ENCODE measurements at regions not wholly inside any gene's neighbourhood (a gene's known extent, or its start where the extent isn't known, plus 50 kb on each side); places are given as distances from the start of the nearest gene placed in this dataset.

DNA sequence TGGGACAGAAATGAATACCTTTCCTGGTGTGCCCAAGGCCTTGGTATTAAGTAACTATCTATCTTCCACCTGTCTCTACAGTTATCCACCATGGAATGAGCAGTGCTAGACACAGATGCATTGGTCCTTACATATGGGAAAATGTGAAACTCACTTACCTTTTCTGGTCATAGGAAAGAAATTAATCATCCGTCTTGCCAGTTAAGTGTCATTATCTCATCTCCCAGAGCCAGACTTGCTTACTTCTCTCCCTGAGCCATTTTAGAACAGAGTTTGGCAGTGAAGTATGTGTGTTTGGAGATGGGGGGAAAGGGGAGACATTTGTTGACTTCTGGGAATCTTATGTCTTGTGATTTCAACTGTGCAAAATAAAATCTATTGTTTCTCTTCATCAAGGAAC is 1211.0 kb upstream of the CDH6 start:
- H3K27me3 ChIP-seq (ENCODE audit: control insufficient read depth in 2 of 2, insufficient read depth in 2 of 2, low read length in 2 of 2), result no peaks in the 10 kb centered on the region
- no peaks in the 10 kb centered on the region for H3K4me1 ChIP-seq (ENCODE audit: control insufficient read depth, extremely low read depth, insufficient read depth, low read length)
- H3K9ac ChIP-seq (replicated peaks; ENCODE audit: extremely low read depth, insufficient read depth, low read length), result no peak overlapping the region
- POLR2A ChIA-PET, result no interaction called here
- no peak overlapping the region for H3K27ac ChIP-seq (ENCODE audit: insufficient read depth, low read depth, low read length)
- H3K36me3 ChIP-seq (ENCODE audit: control insufficient read depth in 2 of 2, extremely low read depth in 1 of 2, insufficient read depth in 2 of 2, low read length in 2 of 2), result no peaks in the 10 kb centered on the region
- CTCF ChIA-PET, result no interaction called here
- BruUV-seq (replicated peaks), result no TSS peak
- TF ChIP-seq, protein P1, sequence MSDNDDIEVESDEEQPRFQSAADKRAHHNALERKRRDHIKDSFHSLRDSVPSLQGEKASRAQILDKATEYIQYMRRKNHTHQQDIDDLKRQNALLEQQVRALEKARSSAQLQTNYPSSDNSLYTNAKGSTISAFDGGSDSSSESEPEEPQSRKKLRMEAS (IDR thresholded peaks at IDR 0.05; ENCODE audit: insufficient read depth, insufficient read length), result no peak
- no peak for TF ChIP-seq POLR2AphosphoS5 (IDR thresholded peaks at IDR 0.05; ENCODE audit: insufficient read depth, low read depth, low read length)
- dilution Hi-C loops (cut with MboI; ENCODE audit: extremely low pct_ligation_motif_present, low sequenced_read_pairs), result no loop called here
- H3K9me1 ChIP-seq (replicated peaks; ENCODE audit: control insufficient read depth, extremely low read depth, insufficient read depth, low read length), result no peaks in the 10 kb centered on the region
- H3K9me3 ChIP-seq (replicated peaks; ENCODE audit: control insufficient read depth, insufficient read depth, low read length), result no peaks in the 10 kb centered on the region
- no peak for FAIRE-seq
- H4K20me1 ChIP-seq (replicated peaks; ENCODE audit: control insufficient read depth, extremely low read depth, insufficient read depth, low read length), result no peaks in the 10 kb centered on the region
- H2AFZ ChIP-seq (ENCODE audit: low read depth, low read length), result no peak overlapping the region
- intact Hi-C loops (cut with micrococcal nuclease), result no loop called here
- H3K79me2 ChIP-seq (ENCODE audit: control insufficient read depth, insufficient read depth, low read length), result no peaks in the 10 kb centered on the region
- H3K4me2 ChIP-seq (ENCODE audit: insufficient read depth, low read length), result no peak overlapping the region
- H3K4me3 ChIP-seq (replicated peaks in 1 of 3; ENCODE audit: insufficient read depth in 1 of 3, low read depth in 1 of 3, low read length in 3 of 3), result no peak overlapping the region
- no peak for DNase-seq (ENCODE audit: low read depth, low spot score)

DNA sequence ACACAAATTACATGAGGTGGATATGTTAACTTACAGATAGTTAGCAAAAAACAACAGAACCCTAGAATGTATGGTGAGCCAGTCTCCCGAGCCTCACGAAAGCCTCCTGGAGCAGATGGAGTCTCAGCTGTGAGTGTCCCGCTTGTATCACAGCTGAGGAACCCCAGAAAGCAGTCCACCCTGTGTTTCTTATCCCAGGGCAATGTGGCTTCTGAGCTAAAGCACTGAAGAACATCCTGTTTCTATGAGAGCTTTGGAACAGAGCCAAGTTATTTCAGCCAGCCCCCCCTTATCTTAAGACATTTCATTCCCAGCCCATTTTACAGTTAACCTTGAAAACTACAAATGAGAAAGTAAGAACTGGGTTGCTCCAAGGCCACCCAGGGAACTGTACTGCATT is 1220.9 kb upstream of the CDH6 start:
- DNase-seq (ENCODE audit: low read depth, low spot score), result no peak
- Histone ChIP-seq H3K27me3 (ENCODE audit: control insufficient read depth in 2 of 2, insufficient read depth in 2 of 2, low read length in 2 of 2) (no peaks in the 10 kb centered on the region), H3K4me3 (replicated peaks in 1 of 3; ENCODE audit: insufficient read depth in 1 of 3, low read depth in 1 of 3, low read length in 3 of 3) (no peak overlapping the region), H3K9me1 (replicated peaks; ENCODE audit: control insufficient read depth, extremely low read depth, insufficient read depth, low read length) (no peaks in the 10 kb centered on the region), H3K4me1 (ENCODE audit: control insufficient read depth, extremely low read depth, insufficient read depth, low read length) (no peaks in the 10 kb centered on the region), H3K9me3 (replicated peaks; ENCODE audit: control insufficient read depth, insufficient read depth, low read length) (peaks cover 3% of the 10 kb centered on the region), H4K20me1 (replicated peaks; ENCODE audit: control insufficient read depth, extremely low read depth, insufficient read depth, low read length) (no peaks in the 10 kb centered on the region), H3K9ac (replicated peaks; ENCODE audit: extremely low read depth, insufficient read depth, low read length) (no peak overlapping the region), H3K27ac (ENCODE audit: insufficient read depth, low read depth, low read length) (no peak overlapping the region), H3K36me3 (ENCODE audit: control insufficient read depth in 2 of 2, extremely low read depth in 1 of 2, insufficient read depth in 2 of 2, low read length in 2 of 2) (no peaks in the 10 kb centered on the region), H3K79me2 (ENCODE audit: control insufficient read depth, insufficient read depth, low read length) (no peaks in the 10 kb centered on the region), H2AFZ (ENCODE audit: low read depth, low read length) (no peak overlapping the region), H3K4me2 (ENCODE audit: insufficient read depth, low read length) (no peak overlapping the region)
- intact Hi-C loops (cut with micrococcal nuclease) (no loop called here), dilution Hi-C loops (cut with MboI; ENCODE audit: extremely low pct_ligation_motif_present, low sequenced_read_pairs) (no loop called here)
- FAIRE-seq, result no peak
- TF ChIP-seq GATA2 (IDR thresholded peaks at IDR 0.05; ENCODE audit: insufficient read depth, insufficient read length, low read depth, low read length) (no peak), EZH2 (IDR thresholded peaks at IDR 0.05; ENCODE audit: borderline replicate concordance, low read depth, low read length, severe bottlenecking) (no peak), POLR2A (IDR thresholded peaks at IDR 0.05; ENCODE audit: low read depth, low read length) (no peak), FOS (IDR thresholded peaks at IDR 0.05; ENCODE audit: borderline replicate concordance, insufficient read depth, low read length) (no peak), POLR2AphosphoS5 (IDR thresholded peaks at IDR 0.05; ENCODE audit: insufficient read depth, low read depth, low read length) (no peak), MYC (IDR thresholded peaks at IDR 0.05; ENCODE audit: low read depth, low read length) (no peak), JUN (IDR thresholded peaks at IDR 0.05; ENCODE audit: borderline replicate concordance, insufficient read depth, insufficient read length, low read depth) (no peak)
- TF ChIP-seq, protein P1 (IDR thresholded peaks at IDR 0.05; ENCODE audit: insufficient read depth, insufficient read length), result no peak
- TF ChIP-seq, protein P2, sequence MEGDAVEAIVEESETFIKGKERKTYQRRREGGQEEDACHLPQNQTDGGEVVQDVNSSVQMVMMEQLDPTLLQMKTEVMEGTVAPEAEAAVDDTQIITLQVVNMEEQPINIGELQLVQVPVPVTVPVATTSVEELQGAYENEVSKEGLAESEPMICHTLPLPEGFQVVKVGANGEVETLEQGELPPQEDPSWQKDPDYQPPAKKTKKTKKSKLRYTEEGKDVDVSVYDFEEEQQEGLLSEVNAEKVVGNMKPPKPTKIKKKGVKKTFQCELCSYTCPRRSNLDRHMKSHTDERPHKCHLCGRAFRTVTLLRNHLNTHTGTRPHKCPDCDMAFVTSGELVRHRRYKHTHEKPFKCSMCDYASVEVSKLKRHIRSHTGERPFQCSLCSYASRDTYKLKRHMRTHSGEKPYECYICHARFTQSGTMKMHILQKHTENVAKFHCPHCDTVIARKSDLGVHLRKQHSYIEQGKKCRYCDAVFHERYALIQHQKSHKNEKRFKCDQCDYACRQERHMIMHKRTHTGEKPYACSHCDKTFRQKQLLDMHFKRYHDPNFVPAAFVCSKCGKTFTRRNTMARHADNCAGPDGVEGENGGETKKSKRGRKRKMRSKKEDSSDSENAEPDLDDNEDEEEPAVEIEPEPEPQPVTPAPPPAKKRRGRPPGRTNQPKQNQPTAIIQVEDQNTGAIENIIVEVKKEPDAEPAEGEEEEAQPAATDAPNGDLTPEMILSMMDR (IDR thresholded peaks at IDR 0.05; ENCODE audit: extremely low read depth in 1 of 2, insufficient read depth in 1 of 2, low read depth in 1 of 2, low read length in 2 of 2), result no peak
- ChIA-PET POLR2A (no interaction called here), CTCF (no interaction called here)
- BruUV-seq (replicated peaks), result no TSS peak

Measured in endothelial cell of umbilical vein (primary cell).